Tibial nerve (tissue), 4 donors: ENCODE measurements at regions not wholly inside any gene's neighbourhood (a gene's known extent, or its start where the extent isn't known, plus 50 kb on each side); places are given as distances from the start of the nearest gene placed in this dataset.

Source experiments
- DNase-seq, 2 donors: peaks; one replicate each; pipeline ENCODE4 v3.0.0-alpha.2; 2019; ENCODE audit warnings: low spot score in 2 of 2
- H3K27ac ChIP-seq, 4 donors: fragments of 200-600 bp; sonication (generic) in 3 of 4; one replicate each; pipeline ENCODE4 v1.5.1; 2017 to 2019; ENCODE audit warnings: mild to moderate bottlenecking in 1 of 4
- H3K27me3 ChIP-seq, 2 donors: fragments of 200-600 bp; sonication (generic) in 1 of 2; one replicate each; pipeline versions ENCODE4 v1.5.1 to v1.6.0; 2017 to 2019
- H3K36me3 ChIP-seq, 3 donors: fragments of 200-600 bp; sonication (generic); one replicate each; pipeline ENCODE4 v1.5.1; 2018 to 2019
- H3K4me1 ChIP-seq, 4 donors: fragments of 200-600 bp; sonication (generic) in 3 of 4; one replicate each; pipeline ENCODE4 v1.5.1; 2017 to 2019
- H3K4me3 ChIP-seq, 4 donors: fragments of 200-600 bp; sonication (generic) in 3 of 4; one replicate each; pipeline ENCODE4 v1.5.1; 2017 to 2019; ENCODE audit warnings: mild to moderate bottlenecking in 1 of 4, moderate library complexity in 1 of 4
- H3K9me3 ChIP-seq, 4 donors: fragments of 200-600 bp; sonication (generic) in 3 of 4; one replicate each; pipeline ENCODE4 v1.5.1; 2017 to 2019
- EP300 ChIP-seq, 2 donors: sonication (generic); formaldehyde crosslinking; IDR thresholded peaks; one replicate each; pipeline ENCODE4 v1.6.1; 2017; ENCODE audit warnings: antibody characterized with exemption in 2 of 2, mild to moderate bottlenecking in 1 of 2
- POLR2A ChIP-seq, 2 donors: fragments of 450-650 bp; IDR thresholded peaks; one replicate each; pipeline ENCODE4 v1.6.1; 2017; ENCODE audit warnings: antibody characterized with exemption in 2 of 2, mild to moderate bottlenecking in 2 of 2, moderate library complexity in 2 of 2
- WGBS, 2 donors: methylation state at CpG; one replicate each; pipeline ENCODE4 v1.1.5; 2018; 5-methylcytosine and 5-hydroxymethylcytosine counted together
- TF ChIP-seq, protein P1 (sequence below), 5 experiments: fragments of 200-600 bp in 3 of 5; fragments of 450-650 bp in 2 of 5; sonication (generic) in 3 of 5; IDR thresholded peaks; one replicate each; pipeline ENCODE4 v1.5.1; 2016 to 2019; ENCODE audit warnings: antibody characterized with exemption in 5 of 5, mild to moderate bottlenecking in 3 of 5, moderate library complexity in 2 of 5

DNA sequence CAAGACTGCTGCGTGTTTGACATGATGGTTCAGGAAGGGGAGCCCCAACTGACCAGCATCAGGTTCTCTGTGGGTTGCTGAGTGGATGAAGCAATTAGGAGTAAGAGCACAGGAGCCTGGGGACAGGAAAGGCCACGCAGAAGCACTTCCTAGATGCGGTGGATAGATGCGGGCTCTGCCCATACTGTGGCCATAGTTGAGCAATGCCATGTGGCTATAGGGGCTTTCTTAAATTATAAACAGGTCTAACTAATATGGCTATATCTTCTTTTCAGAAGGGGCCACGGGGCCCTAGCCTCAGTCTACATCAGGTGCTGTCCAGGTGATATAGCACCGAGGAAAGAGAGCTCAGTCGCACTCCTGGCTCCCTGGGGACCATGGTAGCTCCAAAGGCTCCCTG, 198.6 kb downstream of the GADD45G start:
- TF ChIP-seq POLR2A (IDR thresholded peaks at IDR 0.05) (no peak), EP300 (IDR thresholded peaks at IDR 0.05) (no peak)
- TF ChIP-seq, protein P1, sequence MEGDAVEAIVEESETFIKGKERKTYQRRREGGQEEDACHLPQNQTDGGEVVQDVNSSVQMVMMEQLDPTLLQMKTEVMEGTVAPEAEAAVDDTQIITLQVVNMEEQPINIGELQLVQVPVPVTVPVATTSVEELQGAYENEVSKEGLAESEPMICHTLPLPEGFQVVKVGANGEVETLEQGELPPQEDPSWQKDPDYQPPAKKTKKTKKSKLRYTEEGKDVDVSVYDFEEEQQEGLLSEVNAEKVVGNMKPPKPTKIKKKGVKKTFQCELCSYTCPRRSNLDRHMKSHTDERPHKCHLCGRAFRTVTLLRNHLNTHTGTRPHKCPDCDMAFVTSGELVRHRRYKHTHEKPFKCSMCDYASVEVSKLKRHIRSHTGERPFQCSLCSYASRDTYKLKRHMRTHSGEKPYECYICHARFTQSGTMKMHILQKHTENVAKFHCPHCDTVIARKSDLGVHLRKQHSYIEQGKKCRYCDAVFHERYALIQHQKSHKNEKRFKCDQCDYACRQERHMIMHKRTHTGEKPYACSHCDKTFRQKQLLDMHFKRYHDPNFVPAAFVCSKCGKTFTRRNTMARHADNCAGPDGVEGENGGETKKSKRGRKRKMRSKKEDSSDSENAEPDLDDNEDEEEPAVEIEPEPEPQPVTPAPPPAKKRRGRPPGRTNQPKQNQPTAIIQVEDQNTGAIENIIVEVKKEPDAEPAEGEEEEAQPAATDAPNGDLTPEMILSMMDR (IDR thresholded peaks at IDR 0.05): no peak
- no peaks in the 10 kb centered on the region for H3K36me3 ChIP-seq
- no peak overlapping the region for H3K4me3 ChIP-seq
- H3K27ac ChIP-seq: peak overlapping the region in 1 of 4 donors; percentile 70
- H3K9me3 ChIP-seq: no peaks in the 10 kb centered on the region
- no peak for DNase-seq
- H3K4me1 ChIP-seq: peaks cover 0 to 26% (median 8%) of the 10 kb centered on the region in 4 donors
- WGBS, 2 donors: 85 to 91% methylated on average over 7 of the region's 7 CpGs
- H3K27me3 ChIP-seq: no peaks in the 10 kb centered on the region

DNA sequence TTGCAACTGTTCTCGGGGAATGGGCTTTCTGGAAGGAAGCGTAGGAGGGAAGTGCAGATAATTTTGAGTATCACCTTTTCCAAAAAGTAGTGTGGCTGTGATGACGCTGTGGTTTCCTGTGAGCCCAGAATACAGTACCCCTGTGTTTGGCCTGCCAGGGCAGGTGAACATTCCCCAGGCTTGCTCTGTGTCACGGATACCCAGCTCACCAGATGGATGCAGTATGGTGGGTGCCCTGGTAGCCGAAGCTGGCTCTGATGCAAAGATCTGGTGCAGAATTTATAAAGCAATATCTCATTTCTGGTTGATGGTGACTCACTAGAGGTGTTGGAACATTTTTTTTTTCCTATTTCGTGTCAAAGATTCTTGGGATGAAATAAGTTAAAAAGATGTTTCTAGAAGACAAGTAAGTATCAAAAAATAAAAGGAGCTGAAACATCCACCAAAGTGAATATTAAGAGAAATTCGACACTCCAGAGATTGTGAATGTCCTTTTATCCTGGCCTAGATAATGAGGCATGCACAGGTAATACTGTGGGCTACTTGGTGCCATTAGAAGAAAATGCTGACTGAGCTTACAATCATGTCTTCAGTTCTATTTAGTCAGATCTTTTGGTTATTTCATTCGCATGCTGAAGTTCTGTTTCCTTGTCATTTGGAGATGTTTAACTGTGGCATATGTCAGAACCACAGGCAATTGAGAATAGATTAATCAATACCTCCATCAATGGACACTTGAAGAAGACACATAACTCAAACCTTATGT, 200.1 kb downstream of the GADD45G start:
- WGBS, 2 donors: 81 to 88% methylated on average over 8 of the region's 8 CpGs
- Histone ChIP-seq H3K36me3 (no peaks in the 10 kb centered on the region), H3K9me3 (no peaks in the 10 kb centered on the region), H3K27ac (no peak overlapping the region), H3K4me3 (no peak overlapping the region), H3K27me3 (no peaks in the 10 kb centered on the region), H3K4me1 (peaks cover 0 to 26% (median 8%) of the 10 kb centered on the region in 4 donors)
- TF ChIP-seq, protein P1 (IDR thresholded peaks at IDR 0.05): no peak
- TF ChIP-seq EP300 (IDR thresholded peaks at IDR 0.05): no peak
- TF ChIP-seq POLR2A (IDR thresholded peaks at IDR 0.05): no peak
- DNase-seq: no peak

DNA sequence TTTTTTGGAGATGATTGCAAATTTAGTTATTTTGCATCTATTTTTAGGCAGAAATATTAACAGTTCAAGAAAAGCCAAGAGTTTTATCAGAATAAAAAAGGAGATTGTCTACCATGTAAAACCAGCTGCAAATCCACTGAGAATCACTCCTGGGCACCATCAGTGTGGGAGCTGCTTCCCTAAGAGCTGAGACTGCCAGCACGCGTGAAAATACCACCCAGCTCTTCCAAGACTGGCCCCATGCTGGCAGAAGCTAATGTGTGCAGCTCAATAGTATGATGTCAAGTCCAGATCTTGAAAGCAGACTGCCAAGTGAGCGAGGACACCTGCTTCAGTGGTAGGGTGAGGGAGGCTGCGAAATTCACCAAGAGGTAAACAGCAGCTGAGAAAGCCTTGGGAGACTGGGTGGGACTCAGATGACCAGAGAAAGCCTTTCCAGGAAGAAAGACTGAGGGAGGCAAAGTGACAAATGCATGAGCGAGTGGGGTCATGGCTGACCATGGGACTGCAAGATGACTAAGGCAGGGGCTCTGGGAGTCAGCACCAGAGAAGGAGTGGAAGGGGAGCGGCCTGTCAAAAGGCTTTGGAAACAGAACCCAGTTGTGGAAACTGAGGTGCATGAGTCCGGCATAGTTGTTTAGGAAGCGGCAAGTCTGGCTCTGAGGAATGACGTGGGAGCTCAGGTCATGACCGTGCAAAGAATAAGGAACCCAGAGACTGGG, 200.9 kb downstream of the GADD45G start:
- no peak overlapping the region for H3K27ac ChIP-seq
- DNase-seq: no peak
- H3K27me3 ChIP-seq: no peaks in the 10 kb centered on the region
- H3K36me3 ChIP-seq: no peaks in the 10 kb centered on the region
- peaks cover 0 to 26% (median 8%) of the 10 kb centered on the region in 4 donors for H3K4me1 ChIP-seq
- TF ChIP-seq, protein P1 (IDR thresholded peaks at IDR 0.05): no peak
- no peak for TF ChIP-seq POLR2A (IDR thresholded peaks at IDR 0.05)
- TF ChIP-seq EP300 (IDR thresholded peaks at IDR 0.05): no peak
- WGBS, 2 donors: 85 to 94% methylated on average over 10 of the region's 10 CpGs
- no peaks in the 10 kb centered on the region for H3K9me3 ChIP-seq
- H3K4me3 ChIP-seq: no peak overlapping the region

DNA sequence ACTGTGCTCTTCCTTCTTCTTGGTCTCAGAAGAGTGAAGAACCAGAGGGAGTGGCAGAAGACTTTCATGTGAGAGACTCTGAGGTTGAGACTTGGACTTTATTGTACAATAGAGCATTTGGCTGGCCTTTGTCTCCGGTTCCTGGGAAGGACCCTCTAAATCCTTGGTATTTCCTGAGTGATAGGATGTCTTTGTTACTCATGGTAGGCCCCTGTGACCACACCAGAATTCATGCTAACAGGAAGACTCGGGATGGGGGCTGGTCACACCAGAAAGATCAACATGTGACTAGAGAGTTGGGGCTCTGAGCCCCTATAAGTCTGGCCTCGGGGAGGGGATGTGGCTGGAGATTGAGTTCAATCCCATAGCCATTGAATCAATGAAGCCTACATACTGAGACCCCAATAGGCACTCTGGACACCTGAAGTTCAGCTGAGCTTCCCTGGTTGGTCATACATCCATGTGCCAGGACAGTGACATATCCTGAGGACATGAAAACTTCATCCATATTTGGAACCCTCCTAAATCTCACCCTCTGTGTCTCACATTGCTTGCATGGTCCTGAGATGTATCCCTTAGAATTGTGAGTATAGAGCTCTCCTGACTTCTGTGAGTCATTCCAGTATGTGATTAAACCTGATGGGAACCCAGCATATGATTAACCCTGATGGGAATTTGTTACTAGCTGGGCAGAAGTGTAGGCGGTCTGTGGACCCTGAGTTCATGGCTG, 201.7 kb downstream of the GADD45G start:
- DNase-seq: no peak
- H3K36me3 ChIP-seq: no peaks in the 10 kb centered on the region
- no peak for TF ChIP-seq EP300 (IDR thresholded peaks at IDR 0.05)
- no peak for TF ChIP-seq POLR2A (IDR thresholded peaks at IDR 0.05)
- TF ChIP-seq, protein P1 (IDR thresholded peaks at IDR 0.05): no peak
- H3K4me1 ChIP-seq: peaks cover 0 to 19% (median 8%) of the 10 kb centered on the region in 4 donors
- no peaks in the 10 kb centered on the region for H3K9me3 ChIP-seq
- H3K27me3 ChIP-seq: no peaks in the 10 kb centered on the region
- no peak overlapping the region for H3K27ac ChIP-seq
- WGBS, 2 donors: 83 to 95% methylated on average over 4 of the region's 4 CpGs
- H3K4me3 ChIP-seq: no peak overlapping the region

DNA sequence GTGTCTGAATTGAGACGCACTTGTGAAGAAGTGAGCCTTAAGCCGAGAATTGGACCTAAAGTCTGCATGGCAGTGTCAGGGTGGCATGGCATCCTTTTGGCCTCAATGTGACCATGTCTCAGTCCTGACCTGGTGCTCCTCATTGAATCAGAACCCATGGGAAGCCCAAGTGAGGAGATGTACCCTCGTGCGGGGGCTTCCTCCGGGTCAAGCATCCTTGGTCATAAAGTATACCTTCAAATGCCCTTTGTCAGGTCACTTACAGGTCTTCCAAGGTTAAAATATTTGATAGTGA, 202.2 kb downstream of the GADD45G start:
- no peak overlapping the region for H3K27ac ChIP-seq
- TF ChIP-seq, protein P1 (IDR thresholded peaks at IDR 0.05): no peak
- no peak for TF ChIP-seq EP300 (IDR thresholded peaks at IDR 0.05)
- H3K4me3 ChIP-seq: no peak overlapping the region
- no peaks in the 10 kb centered on the region for H3K9me3 ChIP-seq
- no peaks in the 10 kb centered on the region for H3K36me3 ChIP-seq
- WGBS, 2 donors: 93 to 98% methylated on average over 5 of the region's 5 CpGs
- no peaks in the 10 kb centered on the region for H3K27me3 ChIP-seq
- peaks cover 0 to 15% (median 8%) of the 10 kb centered on the region in 4 donors for H3K4me1 ChIP-seq
- DNase-seq: no peak
